GM21717 (cell line): ENCODE measurements at regions not wholly inside any gene's neighbourhood (a gene's known extent, or its start where the extent isn't known, plus 50 kb on each side); places are given as distances from the start of the nearest gene placed in this dataset.
"Not testable (repeated sequence)": the region's sequence is repeated elsewhere in the genome, so short reads cannot be mapped to it uniquely, and the experiment has no call there.

Experiments used
- ATAC-seq: cut with Tn5 transposase; IDR thresholded peaks from one replicate; pipeline ENCODE4 v1.9.1; 2021; ENCODE audit warnings: mild to moderate bottlenecking, moderate library complexity; ENCODE audit not compliant: unreplicated experiment

DNA sequence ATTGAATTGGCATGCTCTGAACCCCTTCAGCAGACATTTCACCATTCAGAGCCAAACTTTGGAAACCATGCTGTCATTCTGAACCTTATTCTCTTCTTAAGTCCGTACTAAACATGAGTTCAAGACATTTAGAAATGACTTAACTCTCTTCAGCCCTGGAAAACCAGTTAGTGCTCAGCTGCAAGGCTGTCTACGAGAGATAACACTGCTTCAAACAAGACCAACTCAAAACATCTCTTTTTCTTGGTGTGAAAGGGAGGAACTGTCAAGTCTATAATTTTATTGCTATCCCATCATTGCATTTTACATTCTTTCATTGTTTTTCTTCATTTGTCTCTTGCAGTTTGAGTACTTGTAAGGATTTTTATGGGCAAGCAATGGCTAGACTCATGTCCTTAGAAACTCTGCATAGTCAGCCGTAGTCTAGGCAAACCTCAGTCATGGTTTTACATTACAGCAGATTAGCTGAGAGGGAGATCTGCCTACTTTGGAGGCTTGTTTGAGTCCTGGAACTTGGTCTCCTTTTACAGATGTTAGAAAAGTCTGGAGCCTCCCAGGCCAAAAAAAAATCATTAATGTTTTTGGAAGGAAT, 120.6 kb upstream of the JADE1 start:
- ATAC-seq, result no peak

DNA sequence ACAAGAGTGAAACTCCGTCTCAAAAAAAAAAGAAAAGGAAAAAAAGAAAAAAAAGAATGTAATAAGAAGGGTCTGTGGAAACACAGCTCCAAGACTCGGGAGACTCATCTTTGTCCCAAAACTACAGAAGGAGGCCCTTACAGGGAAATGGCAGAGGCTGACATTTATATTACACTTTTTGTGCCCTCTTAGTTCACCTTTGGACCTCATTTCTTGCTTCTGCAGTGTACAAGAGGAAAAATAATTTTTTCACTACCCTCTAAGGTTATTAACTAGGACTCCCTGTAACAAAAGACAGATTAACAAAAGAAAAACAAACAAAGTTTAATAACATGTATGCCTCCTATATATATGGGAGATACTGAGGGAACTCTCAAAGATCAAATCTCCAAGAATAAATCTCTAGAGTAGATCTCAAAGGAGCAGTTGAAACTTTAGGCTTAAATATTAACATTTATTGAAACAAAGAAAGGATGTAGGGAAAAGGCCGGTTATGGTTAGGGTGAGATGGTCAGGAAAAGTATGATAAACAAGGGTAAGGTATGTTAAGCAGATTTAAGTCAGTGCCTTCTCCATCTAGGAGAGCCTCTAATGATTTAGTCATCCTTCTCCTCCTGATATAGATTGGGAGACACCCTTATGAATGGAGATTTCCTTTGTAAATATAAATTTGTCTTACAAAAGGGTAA, 121.3 kb upstream of the JADE1 start:
- no peak for ATAC-seq

DNA sequence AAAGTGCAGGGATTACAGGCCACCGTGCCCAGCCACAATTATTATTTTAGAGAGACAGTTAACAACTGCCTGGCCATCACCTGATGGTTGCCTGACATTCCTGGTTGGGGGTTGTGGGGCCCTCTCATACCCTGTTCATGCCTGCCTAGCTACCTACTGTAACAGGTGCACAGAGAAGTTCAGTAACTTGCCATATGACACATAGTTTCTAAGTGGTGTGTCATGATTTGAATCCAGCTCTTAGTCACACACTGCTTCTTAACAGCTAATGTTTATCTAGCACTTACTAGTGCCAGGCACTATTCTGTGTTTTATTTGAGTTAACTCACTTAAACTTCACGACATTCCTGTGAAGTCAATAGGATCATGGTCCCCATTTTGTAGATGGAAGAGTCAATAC, 122.7 kb upstream of the JADE1 start:
- ATAC-seq, result no peak

DNA sequence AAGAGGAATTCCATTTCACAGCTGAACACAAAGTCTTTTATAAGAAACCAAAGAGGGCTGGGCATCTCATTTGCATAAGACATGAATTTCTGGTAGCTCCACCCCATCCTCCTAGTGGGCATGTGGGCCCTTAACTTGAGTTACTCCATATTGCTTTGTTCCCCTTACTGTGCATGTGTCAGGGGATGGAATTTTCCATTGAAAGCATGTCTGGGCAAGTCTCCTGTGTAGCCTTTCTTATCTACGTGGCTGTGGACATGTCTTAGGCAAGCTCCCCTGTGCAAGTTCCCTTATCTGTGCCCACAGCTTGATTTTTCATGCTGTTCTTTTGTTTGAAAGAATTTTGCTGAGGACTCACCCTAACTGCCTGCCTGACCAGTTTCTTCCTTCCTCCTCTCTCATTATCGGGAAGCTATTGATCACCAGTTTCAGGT, 123.5 kb upstream of the JADE1 start:
- ATAC-seq, result no peak

DNA sequence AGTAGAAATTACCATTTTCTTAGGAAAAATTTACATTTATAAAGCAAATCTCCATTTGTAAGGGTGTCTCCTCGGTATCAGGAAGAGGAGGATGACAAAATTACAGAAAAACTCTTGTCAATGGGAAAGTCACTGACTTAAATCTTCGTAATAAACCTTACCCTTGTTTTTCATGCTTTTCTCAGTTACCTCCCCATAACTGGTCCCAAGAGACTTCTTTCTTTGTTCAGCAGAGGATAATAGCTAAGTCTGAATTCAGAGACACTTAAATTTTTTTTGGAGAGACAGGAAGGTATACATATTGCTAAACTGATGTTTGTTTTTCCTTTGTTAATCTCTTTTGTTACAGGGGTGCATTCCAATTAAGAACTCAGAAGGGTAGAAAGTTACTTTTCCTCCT, 125.5 kb upstream of the JADE1 start:
- ATAC-seq, result no peak

DNA sequence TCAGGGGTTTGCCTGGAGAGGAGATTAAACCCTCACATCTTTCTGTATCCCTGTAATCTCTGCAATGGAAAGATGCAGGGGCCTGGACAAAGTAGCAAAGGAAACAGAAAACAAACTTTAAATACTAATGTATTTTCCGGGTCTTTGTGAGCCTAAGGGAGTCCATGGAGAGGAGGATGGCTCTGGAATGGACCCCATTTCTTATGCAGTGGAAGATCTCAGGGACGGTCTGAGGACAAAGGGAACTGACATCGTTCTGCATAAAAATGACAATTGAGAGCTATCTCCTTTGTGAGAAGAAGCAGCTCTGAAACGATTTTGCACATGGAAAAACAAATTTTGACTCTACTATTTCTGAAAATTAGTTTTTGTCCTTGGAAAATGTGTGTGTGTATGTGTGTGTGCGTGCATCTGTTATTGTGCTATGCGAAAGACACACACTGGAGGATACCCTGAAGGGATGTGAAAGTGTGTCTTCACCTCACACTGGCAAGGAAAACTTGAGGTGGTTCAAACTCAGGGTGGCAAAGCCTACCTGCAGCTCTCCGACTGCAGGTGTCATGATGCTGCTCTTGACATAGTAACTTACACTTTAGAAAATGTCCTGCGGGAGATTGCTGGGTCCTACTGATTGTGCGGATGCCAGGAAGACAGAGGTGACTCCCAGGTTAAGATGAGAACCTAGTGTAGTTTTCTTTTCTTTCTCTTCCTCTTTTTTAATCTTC, 126.4 kb upstream of the JADE1 start:
- no peak for ATAC-seq

DNA sequence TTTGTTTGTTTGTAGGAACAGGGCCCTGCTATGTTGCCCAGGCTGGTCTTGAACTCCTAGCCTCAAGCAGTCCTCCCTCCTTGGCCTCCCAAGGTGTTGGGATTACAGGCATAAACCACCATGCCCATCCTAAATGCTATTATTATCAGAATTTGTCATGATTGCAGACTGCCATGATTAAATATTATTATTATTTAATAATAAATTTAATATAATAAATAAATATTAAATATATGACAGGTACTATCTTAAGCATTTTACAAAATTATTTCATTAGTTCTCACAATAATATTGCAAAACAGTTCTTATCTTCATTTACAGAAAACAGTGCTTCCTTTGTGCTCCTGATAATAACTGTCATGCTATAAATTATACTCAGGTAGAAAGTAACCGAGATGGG, 133.4 kb upstream of the JADE1 start:
- no peak for ATAC-seq

DNA sequence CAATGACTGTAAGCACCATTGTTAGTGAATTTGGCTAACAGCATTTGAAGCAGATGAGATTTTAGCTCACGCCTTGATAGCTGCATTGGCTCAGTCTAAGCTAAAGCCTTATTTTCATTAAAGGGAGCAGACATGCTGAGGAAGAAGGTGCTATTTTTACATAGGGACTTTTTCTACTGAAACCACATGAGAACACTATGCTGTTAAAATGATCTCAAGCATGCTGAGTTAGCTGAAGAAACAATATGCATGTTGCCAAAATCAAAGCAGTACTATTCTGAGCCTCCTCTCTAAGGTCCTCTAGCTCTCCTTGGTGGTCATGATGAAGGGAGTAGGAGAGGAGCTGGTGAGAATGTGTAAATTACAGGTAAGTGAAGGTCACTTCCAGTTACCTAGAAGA, 134.4 kb upstream of the JADE1 start:
- ATAC-seq, result peak; percentile 88

DNA sequence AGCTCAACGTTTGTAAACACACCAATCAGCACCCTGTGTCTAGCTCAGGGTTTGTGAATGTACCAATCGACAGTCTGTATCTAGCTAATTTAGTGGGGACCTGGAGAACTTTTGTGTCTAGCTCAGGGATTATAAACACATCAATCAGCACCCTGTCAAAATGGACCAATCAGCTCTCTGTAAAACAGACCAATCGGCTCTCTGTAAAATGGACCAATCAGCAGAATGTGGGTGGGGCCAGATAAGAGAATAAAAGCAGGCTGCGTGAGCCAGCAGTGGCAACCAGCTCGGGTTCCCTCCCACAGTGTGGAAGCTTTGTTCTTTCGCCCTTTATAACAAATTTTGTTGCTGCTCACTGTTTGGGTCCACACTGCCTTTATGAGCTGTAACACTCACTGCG, 136.3 kb upstream of the JADE1 start:
- ATAC-seq, result not testable (repeated sequence)

DNA sequence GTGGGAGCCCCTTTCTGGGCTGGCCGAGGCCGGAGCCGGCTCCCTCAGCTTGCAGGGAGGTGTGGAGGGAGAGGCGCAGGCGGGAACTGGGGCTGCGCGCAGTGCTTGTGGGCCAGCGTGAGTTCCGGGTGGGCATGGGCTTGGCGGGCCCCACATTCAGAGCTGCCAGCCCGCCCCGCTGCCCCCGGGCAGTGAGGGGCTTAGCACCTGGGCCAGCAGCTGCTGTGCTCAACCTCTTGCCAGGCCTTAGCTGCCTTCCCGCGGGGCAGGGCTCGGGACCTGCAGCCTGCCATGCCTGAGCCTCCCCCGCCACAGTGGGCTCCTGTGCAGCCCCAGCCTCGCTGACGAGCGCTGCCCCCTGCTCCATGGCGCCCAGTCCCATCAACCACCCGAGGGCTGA, 136.9 kb upstream of the JADE1 start:
- not testable (repeated sequence) for ATAC-seq

DNA sequence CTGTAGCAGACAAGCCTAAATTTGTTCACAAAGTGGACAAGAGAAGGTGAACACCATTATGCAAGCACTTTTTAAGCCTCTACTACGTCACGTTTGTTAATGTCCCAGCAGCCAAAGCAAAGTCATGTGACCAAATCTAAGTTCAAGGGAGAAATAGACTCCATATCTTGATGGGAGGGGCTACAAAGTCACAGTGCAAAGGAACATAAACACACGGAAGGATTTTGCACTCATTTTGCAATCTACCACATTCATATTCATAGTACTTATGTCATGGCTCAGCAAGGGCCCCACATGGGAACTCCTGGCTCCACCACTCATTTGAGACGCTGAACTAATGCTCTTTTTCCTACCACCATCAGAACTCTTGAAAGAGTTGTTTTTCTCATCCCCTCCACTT, 139.0 kb upstream of the JADE1 start:
- ATAC-seq, result no peak

DNA sequence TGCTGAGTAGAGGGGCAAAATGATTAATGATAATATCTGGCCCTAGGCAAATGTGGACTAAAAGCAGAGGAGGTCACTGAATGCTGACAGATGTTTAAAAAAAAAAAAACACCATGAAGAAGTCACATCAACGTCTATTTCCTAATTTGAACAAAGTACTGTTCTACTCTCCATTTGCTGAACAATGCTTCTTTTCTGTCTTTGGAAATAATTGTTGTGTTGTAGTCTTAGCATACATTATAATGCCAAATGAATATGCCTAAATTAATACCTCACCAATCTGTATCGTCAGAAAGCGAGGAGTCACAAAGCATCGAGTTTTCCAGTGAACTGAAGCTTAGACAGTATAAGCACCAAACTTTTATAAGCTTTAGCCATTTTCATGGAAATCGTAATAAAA, 140.9 kb upstream of the JADE1 start:
- ATAC-seq, result no peak

DNA sequence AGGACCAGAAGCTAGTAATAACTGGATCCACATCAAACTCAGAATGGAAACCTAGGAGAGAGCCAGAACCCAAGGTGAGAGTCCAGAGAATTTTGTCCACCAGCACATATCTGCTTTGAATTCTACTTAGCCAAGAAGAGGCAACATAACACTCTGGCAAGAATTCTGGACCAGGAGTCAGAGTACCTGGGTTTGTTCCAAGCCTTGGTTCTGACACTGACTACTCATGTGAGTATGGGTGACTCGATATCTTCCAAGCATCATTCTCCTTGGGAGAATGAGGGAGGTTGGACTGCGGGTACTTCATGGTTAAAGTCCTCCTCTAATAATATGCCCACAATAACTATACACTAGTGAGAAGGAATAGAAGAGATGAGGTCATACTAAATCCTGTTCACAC, 144.0 kb upstream of the JADE1 start:
- no peak for ATAC-seq

DNA sequence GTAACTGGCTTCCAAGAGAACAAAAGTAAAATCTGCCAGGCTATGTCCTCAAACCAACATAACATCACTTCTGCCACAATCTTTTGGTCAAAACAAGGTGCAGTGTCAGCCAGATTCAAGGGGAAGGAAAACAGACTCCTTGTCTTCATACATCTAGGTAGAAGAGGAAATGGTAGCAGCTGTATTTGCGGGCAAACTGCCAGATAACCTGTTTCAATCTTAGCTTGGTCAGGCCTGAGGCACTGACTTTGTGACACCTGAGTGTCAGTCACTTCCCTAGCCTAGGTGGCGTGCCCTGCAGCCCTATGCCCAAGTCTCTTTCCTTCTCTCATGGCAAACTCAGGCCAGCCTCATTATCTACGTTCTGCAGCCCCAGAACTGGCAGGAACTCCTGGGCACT, 146.2 kb upstream of the JADE1 start:
- ATAC-seq, result peak; percentile 86

DNA sequence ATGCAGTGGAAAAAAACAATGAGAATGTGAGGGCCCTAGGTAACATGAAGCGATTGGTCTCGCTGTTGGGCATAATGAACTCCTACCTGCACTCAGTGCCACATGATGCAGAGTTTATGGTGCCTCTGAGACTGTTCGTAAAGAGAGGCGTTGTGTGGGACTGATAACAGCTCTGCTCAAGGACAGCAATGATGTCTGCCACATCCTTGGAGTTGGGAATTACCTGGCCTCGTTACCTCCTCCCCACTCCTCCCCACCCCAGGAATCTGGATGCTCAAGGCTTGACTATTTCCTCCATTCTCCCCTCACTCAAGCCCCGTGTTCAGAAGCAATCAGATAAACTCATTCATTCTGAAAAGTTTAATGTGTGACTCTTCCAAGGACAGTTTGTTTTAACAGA, 148.0 kb upstream of the JADE1 start:
- ATAC-seq, result no peak

DNA sequence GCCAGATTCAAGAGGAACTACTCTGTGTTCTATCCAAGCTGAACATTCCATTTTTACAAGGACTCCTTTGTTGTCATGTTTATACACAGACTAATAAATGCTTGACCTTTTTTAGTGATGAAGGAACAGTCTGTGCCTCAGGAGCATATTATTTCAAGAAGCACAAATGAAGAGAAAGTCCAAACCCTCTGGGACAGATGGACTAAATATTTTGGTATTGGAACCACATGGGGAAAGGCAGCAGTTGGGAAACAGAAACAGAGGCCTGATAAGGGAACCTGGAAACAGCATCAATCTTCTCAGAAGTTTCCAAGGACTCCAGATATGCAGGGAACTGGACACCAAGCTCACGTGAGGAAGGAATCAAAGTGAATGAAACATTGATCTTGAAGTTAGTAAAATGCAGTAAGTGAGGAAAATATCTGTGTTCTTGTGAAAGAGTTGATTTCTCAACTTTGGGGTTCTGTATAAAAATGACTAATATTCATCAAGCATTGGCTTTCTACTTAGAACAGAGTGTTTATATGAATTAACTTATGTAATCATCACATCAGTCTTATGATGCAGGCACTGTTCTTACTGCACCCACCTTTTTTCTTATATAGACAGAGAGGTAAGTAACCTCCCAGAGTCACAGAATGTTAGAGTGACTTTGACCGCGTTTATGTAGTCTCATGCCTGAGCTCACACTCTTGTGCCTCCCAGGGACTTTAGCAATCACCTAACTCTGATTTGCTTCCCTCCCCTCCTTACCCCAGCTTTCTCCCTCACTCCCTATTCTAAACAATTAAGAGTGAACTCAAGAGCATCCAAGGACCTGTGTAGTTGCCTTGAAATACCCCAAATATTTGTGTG, 148.9 kb upstream of the JADE1 start:
- no peak for ATAC-seq

DNA sequence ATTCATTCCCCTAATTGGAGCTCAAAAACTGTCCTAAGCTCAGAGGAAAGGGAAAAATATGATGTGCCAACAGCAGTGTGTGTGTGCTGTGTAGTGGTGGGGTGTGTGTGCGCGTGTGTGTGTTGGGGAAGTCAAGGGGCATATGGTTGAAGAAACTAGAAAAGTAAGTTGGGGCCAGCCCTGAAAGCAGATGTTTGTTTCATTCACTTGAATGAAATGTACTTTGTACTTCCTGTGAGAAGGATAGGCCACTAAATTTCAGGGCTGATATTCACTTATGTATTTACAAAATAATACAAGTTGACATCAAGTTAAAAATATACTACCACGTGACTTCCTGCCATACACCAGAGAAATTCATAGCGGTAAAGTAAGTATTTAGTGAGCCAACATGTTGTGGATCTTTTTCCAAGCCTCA, 151.3 kb upstream of the JADE1 start:
- no peak for ATAC-seq

DNA sequence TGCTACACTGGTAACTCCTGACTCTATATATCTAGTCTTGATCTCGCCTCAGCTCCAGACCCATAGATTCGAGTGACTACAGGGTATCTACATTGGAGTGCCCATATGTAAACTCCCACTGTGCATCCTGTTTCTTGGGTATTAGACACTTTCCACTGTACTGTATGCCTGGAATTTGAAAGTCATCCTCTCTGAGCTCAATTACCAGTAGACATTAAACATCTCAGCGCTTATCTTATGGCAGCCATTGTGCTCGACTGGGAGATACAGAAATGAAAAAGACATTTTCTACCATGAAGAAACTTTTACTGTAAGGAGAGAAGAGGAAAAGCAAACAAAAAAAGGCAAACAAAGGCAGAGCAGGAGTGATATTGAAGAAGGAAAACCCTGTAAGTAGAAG, 151.9 kb upstream of the JADE1 start:
- no peak for ATAC-seq

DNA sequence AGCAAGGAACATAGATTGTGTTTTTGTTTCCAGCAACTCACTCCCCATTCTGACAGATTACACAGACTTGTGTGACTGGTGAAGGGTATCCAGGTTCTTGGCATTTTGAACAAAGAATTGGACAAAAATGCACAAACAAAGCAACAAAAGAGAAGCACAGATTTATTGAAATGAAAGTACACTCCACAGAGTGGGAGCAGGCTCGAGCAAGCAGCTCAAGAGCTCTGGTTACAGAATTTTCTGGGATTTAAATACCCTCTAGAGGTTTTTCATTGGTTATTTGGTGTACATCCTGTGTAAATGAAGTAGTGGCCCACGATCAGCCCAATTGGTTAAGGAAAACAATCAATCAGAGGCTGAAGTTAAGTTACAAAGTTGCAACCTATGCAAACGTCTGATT, 155.0 kb upstream of the JADE1 start:
- no peak for ATAC-seq

DNA sequence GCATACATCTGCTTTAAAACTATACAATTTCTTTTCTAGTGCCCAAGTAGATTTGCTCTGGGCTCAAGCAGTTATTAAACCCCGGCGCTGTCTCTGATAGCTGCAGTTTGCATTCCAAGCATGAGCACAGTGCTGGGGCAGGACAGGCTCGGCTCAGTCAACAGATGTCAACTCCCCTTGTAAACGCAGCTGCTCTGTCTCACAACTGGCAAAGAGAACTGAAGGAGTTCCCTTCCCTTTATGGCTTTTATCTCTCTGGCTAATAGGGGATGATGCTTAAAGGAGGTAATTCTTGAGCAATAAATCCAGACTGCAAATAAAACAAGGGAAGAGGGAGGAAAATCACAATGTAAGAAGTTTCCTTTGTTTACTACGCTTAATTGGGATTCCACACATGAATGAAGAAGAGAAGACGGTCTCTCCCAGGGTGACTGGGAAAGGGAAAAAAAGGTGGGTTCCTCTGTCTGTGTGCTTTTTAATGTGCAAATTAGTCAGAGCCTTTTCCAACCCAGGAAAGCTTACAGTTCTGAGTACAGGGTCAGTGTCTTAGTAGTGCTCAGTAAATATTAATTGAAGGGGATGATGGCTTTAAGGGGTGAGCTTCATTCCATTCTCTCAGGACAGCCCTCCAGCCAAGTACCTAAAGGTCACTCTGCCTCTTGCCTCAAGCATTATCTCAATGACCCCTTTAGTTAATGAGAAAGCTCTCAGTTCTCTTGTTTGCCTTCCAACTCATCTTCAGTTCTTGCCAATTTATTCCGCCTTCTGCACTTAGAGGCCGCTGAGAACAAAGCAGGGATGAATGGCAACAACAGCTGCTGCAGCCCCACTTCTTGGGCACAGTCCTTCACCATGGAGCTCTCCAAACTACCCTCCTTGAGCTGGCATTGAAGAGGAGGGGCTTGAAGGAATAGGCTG, 155.7 kb upstream of the JADE1 start:
- ATAC-seq, result no peak
